Stomach (tissue), 4 donors: ENCODE measurements at regions not wholly inside any gene's neighbourhood (a gene's known extent, or its start where the extent isn't known, plus 50 kb on each side); places are given as distances from the start of the nearest gene placed in this dataset.

Experiments
- CTCF ChIP-seq, 7 experiments: fragments of 450-650 bp in 4 of 7; fragments of 200-600 bp in 3 of 7; sonication (generic) in 3 of 7; IDR thresholded peaks; one replicate each; pipeline ENCODE4 v1.5.1; 2016 to 2019; ENCODE audit warnings: antibody characterized with exemption in 7 of 7, control low read depth in 2 of 7, mild to moderate bottlenecking in 1 of 7
- EP300 ChIP-seq: sonication (generic); formaldehyde crosslinking; IDR thresholded peaks from one replicate; pipeline ENCODE4 v1.6.1; 2017; ENCODE audit warnings: antibody characterized with exemption

- TF ChIP-seq CTCF (IDR thresholded peaks at IDR 0.05), result no peak
- no peak for TF ChIP-seq EP300
Measured at GRCh38 chr1:87194271-87194774, 134.4 kb upstream of the LMO4 start.
